ENCODE measurements at regions not wholly inside any gene's neighbourhood (a gene's known extent, or its start where the extent isn't known, plus 50 kb on each side); places are given as distances from the start of the nearest gene placed in this dataset.

DNA sequence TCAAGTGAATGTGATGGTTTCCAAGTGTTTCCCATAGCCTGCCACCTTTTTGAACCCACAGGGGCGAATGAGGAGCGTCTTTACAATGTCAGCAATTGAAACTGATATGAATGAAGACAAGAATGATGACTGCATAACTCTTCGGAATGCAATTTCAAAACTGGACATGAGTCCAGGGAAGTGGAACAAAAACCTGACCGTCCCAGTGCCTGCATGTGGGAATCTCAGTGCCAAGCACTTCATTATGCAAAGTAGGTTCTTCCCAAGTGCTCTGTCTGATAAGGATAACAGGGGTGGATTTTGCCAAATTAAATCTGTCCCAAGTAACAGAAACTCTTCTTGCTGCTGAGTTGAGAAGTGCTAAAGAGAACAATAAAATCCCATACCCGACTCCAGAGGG is 243.8 kb upstream of the ADAMTS16 start:
- H4K20me1 ChIP-seq (replicated peaks; ENCODE audit: control insufficient read depth, extremely low read depth, insufficient read depth, low read length) = no peaks in the 10 kb centered on the region
- ChIA-PET POLR2A (no interaction called here), CTCF (no interaction called here)
- no peaks in the 10 kb centered on the region for H3K79me2 ChIP-seq (ENCODE audit: control insufficient read depth, insufficient read depth, low read length)
- H3K27me3 ChIP-seq (ENCODE audit: control insufficient read depth in 2 of 2, insufficient read depth in 2 of 2, low read length in 2 of 2) = no peaks in the 10 kb centered on the region
- no peak overlapping the region for H3K27ac ChIP-seq (ENCODE audit: insufficient read depth, low read depth, low read length)
- TF ChIP-seq POLR2A (IDR thresholded peaks at IDR 0.05; ENCODE audit: low read depth, low read length) (no peak), JUN (IDR thresholded peaks at IDR 0.05; ENCODE audit: borderline replicate concordance, insufficient read depth, insufficient read length, low read depth) (no peak)
- H3K4me3 ChIP-seq (replicated peaks in 1 of 3; ENCODE audit: insufficient read depth in 1 of 3, low read depth in 1 of 3, low read length in 3 of 3) = no peak overlapping the region
- peaks cover 6% of the 10 kb centered on the region for H3K9me3 ChIP-seq (replicated peaks; ENCODE audit: control insufficient read depth, insufficient read depth, low read length)
- BruUV-seq (replicated peaks) = no TSS peak
- FAIRE-seq (no peak), DNase-seq (ENCODE audit: low read depth, low spot score) (no peak)
- no peak overlapping the region for H3K9ac ChIP-seq (replicated peaks; ENCODE audit: extremely low read depth, insufficient read depth, low read length)
- no peaks in the 10 kb centered on the region for H3K36me3 ChIP-seq (ENCODE audit: control insufficient read depth in 2 of 2, extremely low read depth in 1 of 2, insufficient read depth in 2 of 2, low read length in 2 of 2)
- no peak overlapping the region for H3K4me2 ChIP-seq (ENCODE audit: insufficient read depth, low read length)
- H2AFZ ChIP-seq (ENCODE audit: low read depth, low read length) = no peak overlapping the region
- H3K4me1 ChIP-seq (ENCODE audit: control insufficient read depth, extremely low read depth, insufficient read depth, low read length) = no peaks in the 10 kb centered on the region
- intact Hi-C loops (cut with micrococcal nuclease) = no loop called here
- H3K9me1 ChIP-seq (replicated peaks; ENCODE audit: control insufficient read depth, extremely low read depth, insufficient read depth, low read length) = no peaks in the 10 kb centered on the region
- dilution Hi-C loops (cut with MboI; ENCODE audit: extremely low pct_ligation_motif_present, low sequenced_read_pairs) = no loop called here

- Histone ChIP-seq H3K9me1 (replicated peaks; ENCODE audit: control insufficient read depth, extremely low read depth, insufficient read depth, low read length) (no peaks in the 10 kb centered on the region), H3K4me3 (replicated peaks in 1 of 3; ENCODE audit: insufficient read depth in 1 of 3, low read depth in 1 of 3, low read length in 3 of 3) (no peak overlapping the region), H3K27ac (ENCODE audit: insufficient read depth, low read depth, low read length) (no peak overlapping the region), H3K27me3 (ENCODE audit: control insufficient read depth in 2 of 2, insufficient read depth in 2 of 2, low read length in 2 of 2) (no peaks in the 10 kb centered on the region), H3K4me1 (ENCODE audit: control insufficient read depth, extremely low read depth, insufficient read depth, low read length) (no peaks in the 10 kb centered on the region), H3K9ac (replicated peaks; ENCODE audit: extremely low read depth, insufficient read depth, low read length) (no peak overlapping the region), H4K20me1 (replicated peaks; ENCODE audit: control insufficient read depth, extremely low read depth, insufficient read depth, low read length) (no peaks in the 10 kb centered on the region), H3K9me3 (replicated peaks; ENCODE audit: control insufficient read depth, insufficient read depth, low read length) (peaks cover 12% of the 10 kb centered on the region), H3K4me2 (ENCODE audit: insufficient read depth, low read length) (no peak overlapping the region), H2AFZ (ENCODE audit: low read depth, low read length) (no peak overlapping the region), H3K79me2 (ENCODE audit: control insufficient read depth, insufficient read depth, low read length) (no peaks in the 10 kb centered on the region), H3K36me3 (ENCODE audit: control insufficient read depth in 2 of 2, extremely low read depth in 1 of 2, insufficient read depth in 2 of 2, low read length in 2 of 2) (no peaks in the 10 kb centered on the region)
- intact Hi-C loops (cut with micrococcal nuclease) = no loop called here
- FAIRE-seq = no peak
- no peak for DNase-seq (ENCODE audit: low read depth, low spot score)
- CTCF ChIA-PET = no interaction called here
- dilution Hi-C loops (cut with MboI; ENCODE audit: extremely low pct_ligation_motif_present, low sequenced_read_pairs) = no loop called here
- POLR2A ChIA-PET = no interaction called here
- no TSS peak for BruUV-seq (replicated peaks)
- TF ChIP-seq POLR2A (IDR thresholded peaks at IDR 0.05; ENCODE audit: low read depth, low read length) = no peak
- TF ChIP-seq, protein P1, sequence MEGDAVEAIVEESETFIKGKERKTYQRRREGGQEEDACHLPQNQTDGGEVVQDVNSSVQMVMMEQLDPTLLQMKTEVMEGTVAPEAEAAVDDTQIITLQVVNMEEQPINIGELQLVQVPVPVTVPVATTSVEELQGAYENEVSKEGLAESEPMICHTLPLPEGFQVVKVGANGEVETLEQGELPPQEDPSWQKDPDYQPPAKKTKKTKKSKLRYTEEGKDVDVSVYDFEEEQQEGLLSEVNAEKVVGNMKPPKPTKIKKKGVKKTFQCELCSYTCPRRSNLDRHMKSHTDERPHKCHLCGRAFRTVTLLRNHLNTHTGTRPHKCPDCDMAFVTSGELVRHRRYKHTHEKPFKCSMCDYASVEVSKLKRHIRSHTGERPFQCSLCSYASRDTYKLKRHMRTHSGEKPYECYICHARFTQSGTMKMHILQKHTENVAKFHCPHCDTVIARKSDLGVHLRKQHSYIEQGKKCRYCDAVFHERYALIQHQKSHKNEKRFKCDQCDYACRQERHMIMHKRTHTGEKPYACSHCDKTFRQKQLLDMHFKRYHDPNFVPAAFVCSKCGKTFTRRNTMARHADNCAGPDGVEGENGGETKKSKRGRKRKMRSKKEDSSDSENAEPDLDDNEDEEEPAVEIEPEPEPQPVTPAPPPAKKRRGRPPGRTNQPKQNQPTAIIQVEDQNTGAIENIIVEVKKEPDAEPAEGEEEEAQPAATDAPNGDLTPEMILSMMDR (IDR thresholded peaks at IDR 0.05; ENCODE audit: extremely low read depth in 1 of 2, insufficient read depth in 1 of 2, low read depth in 1 of 2, low read length in 2 of 2) = no peak
- TF ChIP-seq FOS (IDR thresholded peaks at IDR 0.05; ENCODE audit: borderline replicate concordance, insufficient read depth, low read length) = no peak
- TF ChIP-seq MYC (IDR thresholded peaks at IDR 0.05; ENCODE audit: low read depth, low read length) = no peak
- no peak for TF ChIP-seq JUN (IDR thresholded peaks at IDR 0.05; ENCODE audit: borderline replicate concordance, insufficient read depth, insufficient read length, low read depth)
- no peak for TF ChIP-seq POLR2AphosphoS5 (IDR thresholded peaks at IDR 0.05; ENCODE audit: insufficient read depth, low read depth, low read length)
Measured at GRCh38 chr5:4901305-4901811, 238.8 kb upstream of the ADAMTS16 start.
